ENCODE measurements at regions not wholly inside any gene's neighbourhood (a gene's known extent, or its start where the extent isn't known, plus 50 kb on each side); places are given as distances from the start of the nearest gene placed in this dataset.

DNA sequence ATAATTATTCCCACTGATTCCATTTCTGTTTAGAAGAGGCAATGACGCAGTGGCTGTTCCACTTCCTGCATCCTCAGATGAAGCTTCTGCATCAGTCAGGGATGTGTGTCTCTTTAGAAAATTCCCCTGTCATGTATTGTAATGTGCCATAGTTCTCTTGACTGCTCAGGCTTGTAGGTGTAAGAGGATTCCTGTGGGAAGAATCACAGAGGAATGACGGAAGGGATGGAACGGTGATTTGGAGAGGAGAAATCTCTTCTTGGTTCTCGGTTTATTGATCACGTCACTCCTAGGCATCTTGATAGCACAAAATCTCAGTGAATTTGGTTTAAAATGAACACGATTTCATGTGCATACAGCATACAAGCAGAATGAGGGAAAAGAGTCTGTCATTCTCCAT, 69.8 kb upstream of the PRKCQ start:
- H3K4me3 ChIP-seq (ENCODE audit: low read depth, low read length), result no peak overlapping the region
- TF ChIP-seq, protein P1, sequence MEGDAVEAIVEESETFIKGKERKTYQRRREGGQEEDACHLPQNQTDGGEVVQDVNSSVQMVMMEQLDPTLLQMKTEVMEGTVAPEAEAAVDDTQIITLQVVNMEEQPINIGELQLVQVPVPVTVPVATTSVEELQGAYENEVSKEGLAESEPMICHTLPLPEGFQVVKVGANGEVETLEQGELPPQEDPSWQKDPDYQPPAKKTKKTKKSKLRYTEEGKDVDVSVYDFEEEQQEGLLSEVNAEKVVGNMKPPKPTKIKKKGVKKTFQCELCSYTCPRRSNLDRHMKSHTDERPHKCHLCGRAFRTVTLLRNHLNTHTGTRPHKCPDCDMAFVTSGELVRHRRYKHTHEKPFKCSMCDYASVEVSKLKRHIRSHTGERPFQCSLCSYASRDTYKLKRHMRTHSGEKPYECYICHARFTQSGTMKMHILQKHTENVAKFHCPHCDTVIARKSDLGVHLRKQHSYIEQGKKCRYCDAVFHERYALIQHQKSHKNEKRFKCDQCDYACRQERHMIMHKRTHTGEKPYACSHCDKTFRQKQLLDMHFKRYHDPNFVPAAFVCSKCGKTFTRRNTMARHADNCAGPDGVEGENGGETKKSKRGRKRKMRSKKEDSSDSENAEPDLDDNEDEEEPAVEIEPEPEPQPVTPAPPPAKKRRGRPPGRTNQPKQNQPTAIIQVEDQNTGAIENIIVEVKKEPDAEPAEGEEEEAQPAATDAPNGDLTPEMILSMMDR (IDR thresholded peaks at IDR 0.05; ENCODE audit: borderline replicate concordance, insufficient read depth, low read depth, low read length), result no peak

GRCh38 chr10:6648894-6649720, 69.0 kb upstream of the PRKCQ start:
- TF ChIP-seq, protein P1 (IDR thresholded peaks at IDR 0.05; ENCODE audit: borderline replicate concordance, insufficient read depth, low read depth, low read length), result no peak
- no peak overlapping the region for H3K4me3 ChIP-seq (ENCODE audit: low read depth, low read length)

- H3K4me3 ChIP-seq (ENCODE audit: low read depth, low read length), result no peak overlapping the region
- TF ChIP-seq, protein P1 (IDR thresholded peaks at IDR 0.05; ENCODE audit: borderline replicate concordance, insufficient read depth, low read depth, low read length), result peak; percentile 83
Observed at GRCh38 chr10:6647811-6648526, 67.9 kb upstream of the PRKCQ start.

GRCh38 chr10:6643962-6644361, 63.9 kb upstream of the PRKCQ start:
- TF ChIP-seq, protein P1 (IDR thresholded peaks at IDR 0.05; ENCODE audit: borderline replicate concordance, insufficient read depth, low read depth, low read length), result no peak

GRCh38 chr10:6642876-6643275, 62.8 kb upstream of the PRKCQ start:
- H3K4me3 ChIP-seq (ENCODE audit: low read depth, low read length), result no peak overlapping the region
- TF ChIP-seq, protein P1 (IDR thresholded peaks at IDR 0.05; ENCODE audit: borderline replicate concordance, insufficient read depth, low read depth, low read length), result no peak

More at GRCh38 chr10:6643962-6644361, 63.9 kb upstream of the PRKCQ start:
- no peak overlapping the region for H3K4me3 ChIP-seq (ENCODE audit: low read depth, low read length)

GRCh38 chr10:6640433-6641040, 60.5 kb upstream of the PRKCQ start:
- TF ChIP-seq, protein P1 (IDR thresholded peaks at IDR 0.05; ENCODE audit: borderline replicate concordance, insufficient read depth, low read depth, low read length), result no peak
- no peak overlapping the region for H3K4me3 ChIP-seq (ENCODE audit: low read depth, low read length)

All from GM12875 (cell line).